IMR-90 (cell line): ENCODE measurements at regions not wholly inside any gene's neighbourhood (a gene's known extent, or its start where the extent isn't known, plus 50 kb on each side); places are given as distances from the start of the nearest gene placed in this dataset.

Experiments used
- ATAC-seq: fragments of 200-7000 bp; cut with Tn5 transposase; 2 replicates; pipeline ENCODE4 v1.9.1; 2020; ENCODE audit warnings: low read depth, mild to moderate bottlenecking, moderate library complexity
- BruUV-seq: library from RNA; stranded (reverse); fragments of 400-500 nt; replicated peaks from 2 replicates; lab custom pipeline; 2021; lab: Mats Ljungman, UMichigan
- CTCF ChIA-PET: fragments of 300-600 bp; formaldehyde crosslinking; extraction: SDS; loops from one replicate; lab custom pipeline; 2021; ENCODE audit warnings: antibody characterized with exemption; lab: Yijun Ruan, JAX
- POLR2A ChIA-PET: fragments of 300-600 bp; sonication (Branson Sonifier 250); formaldehyde crosslinking; loops from one replicate; lab custom pipeline; 2022; ENCODE audit warnings: antibody characterized with exemption; ENCODE audit not compliant: unreplicated experiment; lab: Charles Lee
- DNase-seq: peaks from one replicate; pipeline ENCODE4 v3.0.0; 2013
- H2AFZ ChIP-seq: replicated peaks from 2 replicates; pipeline ENCODE3; 2013; ENCODE audit warnings: low read length, mild to moderate bottlenecking; ENCODE audit not compliant: poor library complexity
- H2AK5ac ChIP-seq: 2 replicates; pipeline ENCODE4 v1.6.1; 2013; ENCODE audit warnings: low read depth, low read length, inconsistent platforms
- H2AK9ac ChIP-seq: replicated peaks from 2 replicates; pipeline ENCODE3; 2013; ENCODE audit warnings: mild to moderate bottlenecking, low read depth, low read length, moderate library complexity; ENCODE audit not compliant: poor library complexity
- H2BK120ac ChIP-seq: 2 replicates; pipeline ENCODE4 v1.6.1; 2013; ENCODE audit warnings: low read depth, low read length, inconsistent platforms
- H2BK15ac ChIP-seq: 3 replicates; pipeline ENCODE4 v1.6.1; 2013; ENCODE audit warnings: low read depth, low read length, inconsistent platforms
- H2BK20ac ChIP-seq: 2 replicates; pipeline ENCODE4 v1.6.1; 2013; ENCODE audit warnings: low read depth, mild to moderate bottlenecking, inconsistent platforms, low read length, moderate library complexity
- H2BK5ac ChIP-seq: 2 replicates; pipeline ENCODE4 v1.6.1; 2013; ENCODE audit warnings: mild to moderate bottlenecking, low read depth, low read length, inconsistent platforms; ENCODE audit not compliant: poor library complexity, severe bottlenecking
- H3K14ac ChIP-seq: replicated peaks from 2 replicates; pipeline ENCODE4 v1.6.1; 2013; ENCODE audit warnings: low read depth, low read length, inconsistent platforms
- H3K18ac ChIP-seq: 2 replicates; pipeline ENCODE4 v1.6.1; 2013; ENCODE audit warnings: low read depth, low read length, control low read depth
- H3K23ac ChIP-seq: 2 replicates; pipeline ENCODE4 v1.6.1; 2013; ENCODE audit warnings: low read depth, low read length, inconsistent platforms
- H3K27ac ChIP-seq: 2 replicates; pipeline ENCODE4 v1.5.1; 2013; ENCODE audit warnings: mild to moderate bottlenecking, control low read depth, low read length; ENCODE audit not compliant: insufficient read depth
- H3K27me3 ChIP-seq: 2 replicates; pipeline ENCODE4 v1.6.1; 2013; ENCODE audit warnings: low read length; ENCODE audit not compliant: control insufficient read depth, insufficient read depth
- H3K36me3 ChIP-seq: 2 replicates; pipeline ENCODE4 v1.6.1; 2013; ENCODE audit warnings: low read length, mixed read lengths; ENCODE audit not compliant: control insufficient read depth, insufficient read depth
- H3K4ac ChIP-seq: 2 replicates; pipeline ENCODE4 v1.6.1; 2013; ENCODE audit warnings: low read depth, low read length, inconsistent platforms
- H3K4me1 ChIP-seq: 2 replicates; pipeline ENCODE4 v1.6.1; 2013; ENCODE audit warnings: low read length, mixed read lengths; ENCODE audit not compliant: control insufficient read depth, insufficient read depth
- H3K4me2 ChIP-seq: 2 replicates; pipeline ENCODE4 v1.6.1; 2013; ENCODE audit warnings: low read depth, mild to moderate bottlenecking, control low read depth, low read length, moderate library complexity
- H3K4me3 ChIP-seq: 2 replicates; pipeline ENCODE4 v1.5.1; 2013; ENCODE audit warnings: low read depth, mild to moderate bottlenecking, control low read depth, low read length, moderate library complexity; ENCODE audit not compliant: insufficient read depth
- H3K56ac ChIP-seq: 2 replicates; pipeline ENCODE4 v1.6.1; 2013; ENCODE audit warnings: low read length, inconsistent platforms; ENCODE audit not compliant: insufficient read depth; ENCODE audit errors: extremely low read depth
- H3K79me1 ChIP-seq, 2 experiments: 2 replicates each; pipeline ENCODE4 v1.6.1; 2013; ENCODE audit warnings: low read length in 2 of 2, inconsistent platforms in 1 of 2, low read depth in 1 of 2
- H3K9ac ChIP-seq: 2 replicates; pipeline ENCODE4 v1.6.1; 2013; ENCODE audit warnings: low read depth, low read length, control low read depth
- H3K9me1 ChIP-seq: 2 replicates; pipeline ENCODE4 v1.6.1; 2013; ENCODE audit warnings: low read length, inconsistent platforms; ENCODE audit not compliant: insufficient read depth
- H3K9me3 ChIP-seq: 2 replicates; pipeline ENCODE4 v1.6.1; 2013; ENCODE audit warnings: low read length; ENCODE audit not compliant: control insufficient read depth, insufficient read depth
- H4K20me1 ChIP-seq: 2 replicates; pipeline ENCODE4 v1.6.1; 2013; ENCODE audit warnings: low read length, inconsistent platforms; ENCODE audit not compliant: insufficient read depth
- H4K5ac ChIP-seq: 2 replicates; pipeline ENCODE4 v1.6.1; 2013; ENCODE audit warnings: mild to moderate bottlenecking, low read depth, low read length, control low read depth
- H4K8ac ChIP-seq, 2 experiments: 2 replicates each; pipeline ENCODE4 v1.6.1; 2013; ENCODE audit warnings: low read depth in 2 of 2, low read length in 2 of 2, control low read depth in 1 of 2, inconsistent platforms in 1 of 2
- H4K91ac ChIP-seq: 2 replicates; pipeline ENCODE4 v1.6.1; 2013; ENCODE audit warnings: low read depth, low read length, inconsistent platforms; ENCODE audit not compliant: insufficient read depth
- BHLHE40 ChIP-seq: fragments of 150-350 bp; IDR thresholded peaks from 2 replicates; pipeline ENCODE4 v1.6.1; 2016; ENCODE audit warnings: mild to moderate bottlenecking, low read depth, low read length
- CEBPB ChIP-seq: IDR thresholded peaks from 2 replicates; pipeline ENCODE4 v1.6.1; 2012; ENCODE audit warnings: low read depth, low read length, improper control_type of control experiment
- CHD1 ChIP-seq: IDR thresholded peaks from 2 replicates; pipeline ENCODE4 v1.6.1; 2012; ENCODE audit warnings: low read depth, low read length, improper control_type of control experiment
- FOS ChIP-seq: fragments of 150-350 bp; IDR thresholded peaks from 2 replicates; pipeline ENCODE4 v1.6.1; 2016; ENCODE audit warnings: low read depth, low read length
- MAFK ChIP-seq: IDR thresholded peaks from 2 replicates; pipeline ENCODE4 v1.6.1; 2012; ENCODE audit warnings: low read depth, low read length, improper control_type of control experiment
- MAZ ChIP-seq: IDR thresholded peaks from 2 replicates; pipeline ENCODE4 v1.6.1; 2012; ENCODE audit warnings: low read depth, mild to moderate bottlenecking, low read length, improper control_type of control experiment, moderate library complexity, borderline replicate concordance
- MXI1 ChIP-seq: IDR thresholded peaks from 2 replicates; pipeline ENCODE4 v1.6.1; 2012; ENCODE audit warnings: low read depth, mild to moderate bottlenecking, low read length, moderate library complexity, borderline replicate concordance
- NFE2L2 ChIP-seq: fragments of 150-350 bp; IDR thresholded peaks from 2 replicates; pipeline ENCODE4 v1.6.1; 2016; ENCODE audit warnings: low read depth, mild to moderate bottlenecking, low read length
- POLR2A ChIP-seq: IDR thresholded peaks from 2 replicates; pipeline ENCODE4 v1.6.1; 2012; ENCODE audit warnings: mild to moderate bottlenecking, low read depth, low read length
- RAD21 ChIP-seq: IDR thresholded peaks from 2 replicates; pipeline ENCODE4 v1.6.1; 2012; ENCODE audit warnings: low read length, improper control_type of control experiment
- RCOR1 ChIP-seq: IDR thresholded peaks from 2 replicates; pipeline ENCODE4 v1.6.1; 2012; ENCODE audit warnings: mild to moderate bottlenecking, low read length, improper control_type of control experiment; ENCODE audit not compliant: insufficient replicate concordance
- RFX5 ChIP-seq: IDR thresholded peaks from 2 replicates; pipeline ENCODE4 v1.8.0; 2012; ENCODE audit warnings: low read depth, mild to moderate bottlenecking, low read length, moderate library complexity
- SMC3 ChIP-seq: fragments of 150-350 bp; IDR thresholded peaks from 2 replicates; pipeline ENCODE4 v1.6.1; 2016; ENCODE audit warnings: low read depth, mild to moderate bottlenecking, antibody characterized with exemption, low read length, moderate library complexity
- whole genome bisulfite sequencing, 2 experiments: methylation state at CpG; one replicate each; pipeline versions ENCODE4 v1.1.5 to v1.1.7; 2013; ENCODE audit warnings: missing lambda C conversion rate in 2 of 2; ENCODE audit not compliant: insufficient read length in 1 of 2; ENCODE audit errors: extremely low coverage in 2 of 2; 5-methylcytosine and 5-hydroxymethylcytosine counted together
- dilution Hi-C: fragments of 300-500 bp; cut with HindIII; formaldehyde crosslinking; loops from one replicate; pipeline ENCODE4 v1.14.3; 2018; ENCODE audit warnings: low sequenced_read_pairs; ENCODE audit not compliant: unreplicated experiment
- in situ Hi-C: fragments of 300-500 bp; cut with MboI; formaldehyde crosslinking; loops from 3 replicates; pipeline ENCODE4 v1.14.3; 2019; ENCODE audit warnings: low sequenced_read_pairs, inconsistent platforms, mixed read lengths
- intact Hi-C: fragments of 100-400 bp; cut with micrococcal nuclease; formaldehyde crosslinking; loops from 2 replicates; pipeline ENCODE4 v1.10.0; 2022
- TF ChIP-seq, protein P1 (sequence below): fragments of 150-350 bp; IDR thresholded peaks from 2 replicates; pipeline ENCODE4 v1.6.1; 2016; ENCODE audit warnings: low read depth, mild to moderate bottlenecking, low read length, moderate library complexity, borderline replicate concordance
- TF ChIP-seq, protein P2 (sequence below): conservative IDR thresholded peaks from 2 replicates; pipeline ENCODE4 v1.5.1; 2012; ENCODE audit warnings: mild to moderate bottlenecking, low read depth, low read length, improper control_type of control experiment
- TF ChIP-seq, protein P3 (sequence below): fragments of 150-350 bp; IDR thresholded peaks from 2 replicates; pipeline ENCODE4 v1.6.1; 2017; ENCODE audit warnings: mild to moderate bottlenecking, antibody characterized with exemption, low read length, low read depth

DNA sequence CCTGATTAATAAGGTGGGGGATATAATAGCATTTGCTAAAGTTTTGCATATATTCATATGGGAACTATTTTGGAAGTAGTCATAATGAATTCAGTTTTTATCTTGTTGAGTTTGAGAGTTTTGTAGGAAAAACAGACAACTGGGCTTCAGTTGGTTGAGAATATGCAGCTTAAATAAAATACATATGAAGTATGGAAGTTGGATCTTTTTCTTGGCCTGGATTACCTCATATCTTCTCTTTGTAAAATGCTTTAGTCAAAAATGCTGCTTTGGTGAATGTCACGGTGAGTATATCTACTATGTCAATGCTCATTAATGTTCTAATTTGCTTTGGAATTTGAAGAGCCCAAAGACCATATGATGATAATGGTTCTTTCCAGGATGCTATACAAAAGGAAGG, 552.2 kb upstream of the LMO3 start:
- Histone ChIP-seq H2BK20ac (no peak overlapping the region), H3K23ac (no peak overlapping the region), H4K91ac (no peak overlapping the region), H2BK15ac (no peak overlapping the region), H3K27ac (no peak overlapping the region), H3K9me1 (no peaks in the 10 kb centered on the region), H2AFZ (no peak overlapping the region), H3K79me1 (no peaks in the 10 kb centered on the region), H2BK5ac (no peak overlapping the region), H2BK120ac (no peak overlapping the region), H3K4me1 (no peaks in the 10 kb centered on the region), H2AK9ac (no peak overlapping the region), H3K9me3 (peaks cover 3% of the 10 kb centered on the region), H2AK5ac (no peak overlapping the region), H3K56ac (no peak overlapping the region), H3K14ac (no peak overlapping the region), H4K5ac (no peak overlapping the region), H3K4me2 (no peak overlapping the region), H4K8ac (no peak overlapping the region), H3K18ac (no peak overlapping the region), H3K9ac (no peak overlapping the region), H3K4me3 (no peak overlapping the region), H3K36me3 (no peaks in the 10 kb centered on the region), H3K4ac (no peak overlapping the region), H4K20me1 (no peaks in the 10 kb centered on the region), H3K27me3 (no peaks in the 10 kb centered on the region)
- dilution Hi-C loops (no loop called here), intact Hi-C loops (no loop called here), in situ Hi-C loops (no loop called here)
- ChIA-PET CTCF (no interaction called here), POLR2A (no interaction called here)
- TF ChIP-seq CEBPB (no peak), RCOR1 (no peak), FOS (no peak), POLR2A (no peak), RFX5 (no peak), CHD1 (no peak), NFE2L2 (no peak), MAZ (no peak), BHLHE40 (no peak), MAFK (no peak), SMC3 (no peak), RAD21 (no peak), MXI1 (no peak)
- TF ChIP-seq, protein P1, sequence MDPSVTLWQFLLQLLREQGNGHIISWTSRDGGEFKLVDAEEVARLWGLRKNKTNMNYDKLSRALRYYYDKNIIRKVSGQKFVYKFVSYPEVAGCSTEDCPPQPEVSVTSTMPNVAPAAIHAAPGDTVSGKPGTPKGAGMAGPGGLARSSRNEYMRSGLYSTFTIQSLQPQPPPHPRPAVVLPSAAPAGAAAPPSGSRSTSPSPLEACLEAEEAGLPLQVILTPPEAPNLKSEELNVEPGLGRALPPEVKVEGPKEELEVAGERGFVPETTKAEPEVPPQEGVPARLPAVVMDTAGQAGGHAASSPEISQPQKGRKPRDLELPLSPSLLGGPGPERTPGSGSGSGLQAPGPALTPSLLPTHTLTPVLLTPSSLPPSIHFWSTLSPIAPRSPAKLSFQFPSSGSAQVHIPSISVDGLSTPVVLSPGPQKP: no peak
- TF ChIP-seq, protein P2, sequence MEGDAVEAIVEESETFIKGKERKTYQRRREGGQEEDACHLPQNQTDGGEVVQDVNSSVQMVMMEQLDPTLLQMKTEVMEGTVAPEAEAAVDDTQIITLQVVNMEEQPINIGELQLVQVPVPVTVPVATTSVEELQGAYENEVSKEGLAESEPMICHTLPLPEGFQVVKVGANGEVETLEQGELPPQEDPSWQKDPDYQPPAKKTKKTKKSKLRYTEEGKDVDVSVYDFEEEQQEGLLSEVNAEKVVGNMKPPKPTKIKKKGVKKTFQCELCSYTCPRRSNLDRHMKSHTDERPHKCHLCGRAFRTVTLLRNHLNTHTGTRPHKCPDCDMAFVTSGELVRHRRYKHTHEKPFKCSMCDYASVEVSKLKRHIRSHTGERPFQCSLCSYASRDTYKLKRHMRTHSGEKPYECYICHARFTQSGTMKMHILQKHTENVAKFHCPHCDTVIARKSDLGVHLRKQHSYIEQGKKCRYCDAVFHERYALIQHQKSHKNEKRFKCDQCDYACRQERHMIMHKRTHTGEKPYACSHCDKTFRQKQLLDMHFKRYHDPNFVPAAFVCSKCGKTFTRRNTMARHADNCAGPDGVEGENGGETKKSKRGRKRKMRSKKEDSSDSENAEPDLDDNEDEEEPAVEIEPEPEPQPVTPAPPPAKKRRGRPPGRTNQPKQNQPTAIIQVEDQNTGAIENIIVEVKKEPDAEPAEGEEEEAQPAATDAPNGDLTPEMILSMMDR: no peak
- TF ChIP-seq, protein P3, sequence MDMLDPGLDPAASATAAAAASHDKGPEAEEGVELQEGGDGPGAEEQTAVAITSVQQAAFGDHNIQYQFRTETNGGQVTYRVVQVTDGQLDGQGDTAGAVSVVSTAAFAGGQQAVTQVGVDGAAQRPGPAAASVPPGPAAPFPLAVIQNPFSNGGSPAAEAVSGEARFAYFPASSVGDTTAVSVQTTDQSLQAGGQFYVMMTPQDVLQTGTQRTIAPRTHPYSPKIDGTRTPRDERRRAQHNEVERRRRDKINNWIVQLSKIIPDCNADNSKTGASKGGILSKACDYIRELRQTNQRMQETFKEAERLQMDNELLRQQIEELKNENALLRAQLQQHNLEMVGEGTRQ: no peak
- WGBS, 2 experiments: no CpG with 5 or more reads among the region's 1 CpG
- ATAC-seq (no peak), DNase-seq (no peak)
- no TSS peak for BruUV-seq
